ENCODE measurements at regions not wholly inside any gene's neighbourhood (a gene's known extent, or its start where the extent isn't known, plus 50 kb on each side); places are given as distances from the start of the nearest gene placed in this dataset.

DNA sequence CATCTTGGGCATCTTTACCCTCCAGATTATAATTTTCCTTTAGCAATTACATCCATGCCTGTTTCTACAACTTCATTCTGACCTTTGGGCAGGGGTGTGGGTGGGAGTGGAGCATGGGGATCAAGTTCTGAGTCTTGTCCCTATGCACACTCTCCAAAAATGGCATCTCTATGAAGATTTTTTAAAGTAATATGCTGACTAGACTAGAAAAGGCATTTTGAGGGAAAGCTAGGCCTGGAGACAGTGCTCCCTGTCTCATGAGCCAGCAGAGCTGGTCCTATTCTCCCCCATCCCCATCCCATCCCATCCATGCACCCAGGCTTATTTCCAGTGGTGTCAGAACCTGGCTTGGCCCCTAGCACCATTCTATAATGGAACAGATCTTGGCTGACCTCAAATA lies 398.0 kb upstream of the SLC24A2 start:
- ATAC-seq (no peak), DNase-seq (no peak)
- Histone ChIP-seq H3K36me3 (no peaks in the 10 kb centered on the region), H3K4me1 (no peaks in the 10 kb centered on the region), H3K27ac (no peak overlapping the region), H3K9me3 (peaks cover 0 to 3% of the 10 kb centered on the region in 2 donors), H3K27me3 (no peaks in the 10 kb centered on the region), H3K4me3 (no peak overlapping the region)
- intact Hi-C loops (cut with DNase I): no loop called here
- TF ChIP-seq, protein P1, sequence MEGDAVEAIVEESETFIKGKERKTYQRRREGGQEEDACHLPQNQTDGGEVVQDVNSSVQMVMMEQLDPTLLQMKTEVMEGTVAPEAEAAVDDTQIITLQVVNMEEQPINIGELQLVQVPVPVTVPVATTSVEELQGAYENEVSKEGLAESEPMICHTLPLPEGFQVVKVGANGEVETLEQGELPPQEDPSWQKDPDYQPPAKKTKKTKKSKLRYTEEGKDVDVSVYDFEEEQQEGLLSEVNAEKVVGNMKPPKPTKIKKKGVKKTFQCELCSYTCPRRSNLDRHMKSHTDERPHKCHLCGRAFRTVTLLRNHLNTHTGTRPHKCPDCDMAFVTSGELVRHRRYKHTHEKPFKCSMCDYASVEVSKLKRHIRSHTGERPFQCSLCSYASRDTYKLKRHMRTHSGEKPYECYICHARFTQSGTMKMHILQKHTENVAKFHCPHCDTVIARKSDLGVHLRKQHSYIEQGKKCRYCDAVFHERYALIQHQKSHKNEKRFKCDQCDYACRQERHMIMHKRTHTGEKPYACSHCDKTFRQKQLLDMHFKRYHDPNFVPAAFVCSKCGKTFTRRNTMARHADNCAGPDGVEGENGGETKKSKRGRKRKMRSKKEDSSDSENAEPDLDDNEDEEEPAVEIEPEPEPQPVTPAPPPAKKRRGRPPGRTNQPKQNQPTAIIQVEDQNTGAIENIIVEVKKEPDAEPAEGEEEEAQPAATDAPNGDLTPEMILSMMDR (IDR thresholded peaks at IDR 0.05): no peak

DNA sequence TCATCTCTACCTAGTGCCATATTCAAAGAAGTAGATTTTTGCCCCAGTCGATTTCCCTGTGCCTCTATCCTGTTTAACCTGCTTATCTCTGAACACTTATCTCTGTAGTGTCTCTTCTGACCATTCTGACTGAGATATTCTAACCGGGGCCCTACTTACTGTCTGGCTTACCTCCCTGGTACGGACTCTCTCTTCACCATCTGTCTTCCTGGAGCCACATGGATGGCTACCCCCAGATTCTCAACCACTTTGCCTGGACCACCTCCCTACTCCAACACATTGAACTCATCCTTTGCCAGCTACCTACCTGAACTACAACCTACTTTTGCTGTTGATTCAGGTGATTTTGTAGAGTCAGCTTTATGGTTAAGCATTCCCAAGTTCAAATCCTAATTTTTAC lies 397.4 kb upstream of the SLC24A2 start:
- DNase-seq (no peak), ATAC-seq (no peak)

DNA sequence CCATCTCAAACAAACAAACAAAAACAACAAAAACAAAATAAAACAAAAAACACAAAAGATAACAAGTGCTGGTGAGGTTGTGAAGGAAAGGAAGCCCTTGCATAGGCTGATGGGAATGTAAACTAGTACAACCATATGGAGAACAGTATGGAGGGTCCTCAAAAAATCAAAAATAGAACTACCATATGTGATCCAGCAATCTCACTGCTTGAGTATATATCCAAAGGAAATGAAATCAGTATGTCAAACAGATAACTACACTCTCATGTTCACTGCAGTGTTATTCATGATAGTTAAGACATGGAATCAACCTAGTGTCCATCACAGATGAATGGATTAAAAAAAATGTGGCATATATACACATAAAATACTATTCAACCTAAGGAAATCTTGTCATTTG lies 395.7 kb upstream of the SLC24A2 start:
- no peaks in the 10 kb centered on the region for H3K36me3 ChIP-seq
- H3K27me3 ChIP-seq: no peaks in the 10 kb centered on the region
- TF ChIP-seq, protein P1 (IDR thresholded peaks at IDR 0.05): no peak
- H3K4me3 ChIP-seq: no peak overlapping the region
- DNase-seq: no peak
- H3K4me1 ChIP-seq: no peaks in the 10 kb centered on the region
- peaks cover 0 to 4% of the 10 kb centered on the region in 2 donors for H3K9me3 ChIP-seq
- no peak for ATAC-seq
- intact Hi-C loops (cut with DNase I): no loop called here
- no peak overlapping the region for H3K27ac ChIP-seq

More for the DNA sequence above, 397.4 kb upstream of the SLC24A2 start:
- Histone ChIP-seq H3K4me1 (no peaks in the 10 kb centered on the region), H3K27me3 (no peaks in the 10 kb centered on the region), H3K36me3 (no peaks in the 10 kb centered on the region), H3K9me3 (peaks cover 0 to 4% of the 10 kb centered on the region in 2 donors), H3K27ac (no peak overlapping the region), H3K4me3 (no peak overlapping the region)
- TF ChIP-seq, protein P1 (IDR thresholded peaks at IDR 0.05): no peak
- intact Hi-C loops (cut with DNase I): no loop called here

DNA sequence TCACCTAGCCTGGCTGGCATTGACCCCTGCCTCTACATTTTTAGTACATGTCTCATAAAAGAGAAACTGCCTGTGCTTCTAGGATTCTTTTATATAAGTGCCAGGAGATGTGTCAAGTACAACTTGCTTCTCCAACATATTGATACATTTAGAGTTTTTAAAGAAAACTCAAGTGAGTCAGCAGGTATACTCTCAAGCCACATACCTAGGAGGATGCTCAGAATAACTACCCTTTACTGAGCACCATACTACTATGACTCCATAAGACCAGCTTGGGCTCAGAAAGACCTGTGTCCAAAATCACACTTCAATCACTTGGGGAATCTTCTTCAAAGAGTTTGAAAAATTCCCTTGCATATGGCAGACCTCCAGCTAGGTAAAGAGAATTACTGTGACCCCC lies 389.8 kb upstream of the SLC24A2 start:
- TF ChIP-seq, protein P1 (IDR thresholded peaks at IDR 0.05): no peak
- Histone ChIP-seq H3K36me3 (no peaks in the 10 kb centered on the region), H3K9me3 (peaks cover 0 to 12% of the 10 kb centered on the region in 2 donors), H3K27me3 (no peaks in the 10 kb centered on the region), H3K4me3 (no peak overlapping the region), H3K27ac (no peak overlapping the region), H3K4me1 (no peaks in the 10 kb centered on the region)
- intact Hi-C loops (cut with DNase I): no loop called here
- ATAC-seq: no peak
- no peak for DNase-seq

DNA sequence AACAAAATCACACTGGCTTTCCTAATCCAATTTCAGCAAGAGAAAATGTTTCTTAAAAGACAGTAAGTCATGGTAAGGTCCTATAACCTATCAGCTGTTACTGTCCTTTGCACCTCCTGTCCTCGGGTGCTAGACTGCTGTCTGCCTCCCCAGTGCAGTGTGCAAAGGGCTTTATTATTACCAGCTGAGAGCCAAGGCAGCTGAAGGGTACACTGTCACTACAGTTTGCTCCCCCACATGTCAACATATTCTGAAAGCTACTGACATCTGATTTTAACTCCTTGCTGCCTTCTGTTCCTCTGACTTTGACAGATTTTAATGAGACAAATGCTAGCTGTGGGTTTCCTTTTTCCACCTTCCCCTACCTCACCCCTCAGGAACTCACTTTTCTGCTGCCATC lies 389.4 kb upstream of the SLC24A2 start:
- Histone ChIP-seq H3K27me3 (no peaks in the 10 kb centered on the region), H3K4me3 (no peak overlapping the region), H3K27ac (no peak overlapping the region), H3K36me3 (no peaks in the 10 kb centered on the region), H3K4me1 (no peaks in the 10 kb centered on the region), H3K9me3 (peaks cover 0 to 12% of the 10 kb centered on the region in 2 donors)
- intact Hi-C loops (cut with DNase I): no loop called here
- ATAC-seq: no peak
- no peak for DNase-seq
- TF ChIP-seq, protein P1 (IDR thresholded peaks at IDR 0.05): no peak
